HG03457 (cell line): ENCODE measurements at regions not wholly inside any gene's neighbourhood (a gene's known extent, or its start where the extent isn't known, plus 50 kb on each side); places are given as distances from the start of the nearest gene placed in this dataset.

Source experiments
- ATAC-seq: cut with Tn5 transposase; IDR thresholded peaks from one replicate; pipeline ENCODE4 v1.9.1; 2021; ENCODE audit warnings: moderate number of reproducible peaks; ENCODE audit not compliant: unreplicated experiment

- no peak for ATAC-seq
Measured at GRCh38 chr1:116819081-116819480, 64.9 kb downstream of the CD2 start.

GRCh38 chr1:116820369-116820768 lies 66.1 kb downstream of the CD2 start:
- no peak for ATAC-seq

- ATAC-seq, result no peak
Measured at GRCh38 chr1:116821763-116822162, 67.5 kb downstream of the CD2 start.

GRCh38 chr1:116824631-116825206 lies 70.5 kb downstream of the CD2 start:
- ATAC-seq, result no peak

- ATAC-seq, result no peak
Measured at GRCh38 chr1:116825207-116825719, 71.0 kb downstream of the CD2 start.

GRCh38 chr1:116825720-116826438 lies 71.6 kb downstream of the CD2 start:
- ATAC-seq, result no peak

GRCh38 chr1:116826818-116827606 lies 72.8 kb downstream of the CD2 start:
- ATAC-seq, result peak; percentile 77

- no peak for ATAC-seq
Measured at GRCh38 chr1:116827607-116828105, 73.4 kb downstream of the CD2 start.

- no peak for ATAC-seq
Measured at GRCh38 chr1:116832308-116832931, 77.3 kb upstream of the PTGFRN start.

- ATAC-seq, result no peak
Measured at GRCh38 chr1:116832932-116833578, 76.7 kb upstream of the PTGFRN start.

GRCh38 chr1:116833718-116834117 lies 76.0 kb upstream of the PTGFRN start:
- no peak for ATAC-seq

GRCh38 chr1:116834595-116834994 lies 75.1 kb upstream of the PTGFRN start:
- no peak for ATAC-seq

- no peak for ATAC-seq
Measured at GRCh38 chr1:116835161-116835560, 74.6 kb upstream of the PTGFRN start.

- no peak for ATAC-seq
Measured at GRCh38 chr1:116836099-116836498, 73.6 kb upstream of the PTGFRN start.

GRCh38 chr1:116841569-116842344 lies 68.0 kb upstream of the PTGFRN start:
- no peak for ATAC-seq

GRCh38 chr1:116842654-116843053 lies 67.1 kb upstream of the PTGFRN start:
- no peak for ATAC-seq

GRCh38 chr1:116844775-116845174 lies 64.9 kb upstream of the PTGFRN start:
- no peak for ATAC-seq

GRCh38 chr1:116847190-116847589 lies 62.5 kb upstream of the PTGFRN start:
- ATAC-seq, result no peak

- ATAC-seq, result no peak
Measured at GRCh38 chr1:116847688-116848531, 61.8 kb upstream of the PTGFRN start.
